Stimulated activated CD8-positive, alpha-beta memory T cell treated with anti-CD3 and anti-CD28 coated beads, Interleukin-12 subunit alpha, Interleukin-12 subunit beta, amount 100 ng/mL, for 1 hour (primary cell): ENCODE measurements at regions not wholly inside any gene's neighbourhood (a gene's known extent, or its start where the extent isn't known, plus 50 kb on each side); places are given as distances from the start of the nearest gene placed in this dataset.
"Not testable (repeated sequence)": the region's sequence is repeated elsewhere in the genome, so short reads cannot be mapped to it uniquely, and the experiment has no call there.

Source experiments
- DNase-seq: peaks from one replicate; pipeline ENCODE4 v3.0.0-alpha.2; 2020; ENCODE audit warnings: low read depth

GRCh38 chr9:29174136-29174535 lies 1600.9 kb upstream of the C9orf72 start:
- DNase-seq: no peak

DNA sequence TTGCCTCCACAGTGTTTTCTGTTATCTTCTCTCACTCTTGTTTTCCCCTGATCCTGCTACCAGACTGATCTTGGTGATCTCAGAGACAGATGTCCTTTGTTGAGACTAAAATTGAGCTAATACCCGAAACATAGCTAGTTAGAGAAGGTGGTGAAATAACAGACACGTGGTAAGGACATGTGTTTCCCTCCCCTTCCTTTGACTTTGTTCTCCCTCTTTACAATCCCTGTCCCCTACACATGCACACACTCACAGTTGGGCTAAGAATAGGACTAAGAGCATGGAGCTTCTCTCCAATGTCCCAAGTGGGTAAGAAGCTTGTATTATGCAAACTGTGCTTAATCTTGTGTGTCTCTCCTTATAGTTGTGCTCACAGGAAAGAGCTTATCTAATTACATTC lies 1603.0 kb upstream of the C9orf72 start:
- no peak for DNase-seq

- no peak for DNase-seq
Observed at GRCh38 chr9:29176786-29177185, 1603.5 kb upstream of the C9orf72 start.

GRCh38 chr9:29183971-29184370 lies 1610.7 kb upstream of the C9orf72 start:
- DNase-seq: no peak

GRCh38 chr9:29188771-29189170 lies 1615.5 kb upstream of the C9orf72 start:
- not testable (repeated sequence) for DNase-seq

GRCh38 chr9:29189221-29189620 lies 1615.9 kb upstream of the C9orf72 start:
- not testable (repeated sequence) for DNase-seq

DNA sequence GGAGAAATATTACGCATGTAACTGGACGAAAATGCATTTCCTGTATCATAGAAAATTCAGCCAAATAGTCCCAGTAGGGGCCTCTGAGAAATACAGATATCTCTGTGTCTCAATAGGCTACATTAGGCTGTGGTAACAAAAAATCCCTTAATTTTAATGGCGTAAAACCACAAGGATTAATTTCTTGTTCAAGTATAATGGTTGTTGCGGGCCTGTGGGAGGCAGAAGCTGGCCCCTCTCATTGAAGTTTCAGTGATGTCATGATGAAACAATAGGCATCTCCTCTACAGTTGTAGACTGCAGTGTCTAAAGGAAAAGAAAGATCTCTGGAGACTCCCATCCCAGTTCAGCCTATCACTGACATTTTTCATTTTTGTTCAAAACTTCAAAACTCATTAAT lies 1625.6 kb upstream of the C9orf72 start:
- DNase-seq: no peak

- DNase-seq: no peak
Observed at GRCh38 chr9:29199975-29200374, 1626.7 kb upstream of the C9orf72 start.

GRCh38 chr9:29200650-29201049 lies 1627.4 kb upstream of the C9orf72 start:
- DNase-seq: no peak

DNA sequence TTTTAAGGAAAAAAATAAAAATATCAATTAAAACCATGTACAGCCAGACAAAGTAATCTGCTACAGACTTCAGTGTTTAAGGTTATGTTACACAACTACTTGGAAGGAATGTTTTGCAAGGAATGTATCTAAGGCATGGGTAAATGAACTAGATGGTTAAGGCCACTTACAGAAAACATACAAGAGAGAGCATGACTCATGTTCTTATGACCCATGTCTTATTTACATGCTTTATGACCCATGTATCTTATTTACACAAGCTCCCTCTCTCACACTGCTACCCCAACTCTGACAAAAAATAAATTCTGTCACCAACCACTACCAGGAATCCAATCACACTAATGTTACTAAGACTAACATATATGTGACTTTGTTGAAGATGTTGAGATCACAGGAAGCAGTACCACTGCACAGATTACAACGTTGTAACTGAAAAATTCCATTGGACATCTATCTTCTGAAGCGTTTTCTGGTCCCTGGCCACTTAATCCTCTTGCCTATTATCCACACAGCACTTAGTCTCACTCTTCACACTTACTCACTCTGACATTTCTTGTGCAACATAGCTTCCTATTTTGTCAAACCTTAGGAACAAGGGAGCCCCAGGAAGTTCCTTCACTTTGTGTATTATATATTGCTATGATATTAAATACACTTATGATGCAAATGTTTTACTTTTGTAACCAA lies 1630.1 kb upstream of the C9orf72 start:
- DNase-seq: no peak

DNA sequence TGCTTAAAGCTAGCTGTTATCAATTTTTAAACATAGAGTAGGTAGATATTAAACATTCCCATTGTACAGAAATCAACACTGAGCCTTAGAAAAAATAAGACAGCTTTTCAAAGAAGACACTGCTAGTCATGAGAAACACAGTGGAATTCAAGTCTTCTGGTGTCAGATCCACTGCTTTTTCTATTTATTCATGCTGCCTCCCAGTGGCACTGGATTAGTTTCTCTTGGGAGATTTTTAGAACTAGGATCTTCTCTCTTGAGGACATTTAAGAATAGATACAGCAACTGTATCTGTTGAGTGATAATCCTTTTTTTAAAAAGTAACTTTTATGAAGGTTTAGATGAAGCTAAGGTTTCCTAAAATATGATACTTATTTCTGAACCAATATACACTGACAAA lies 1635.4 kb upstream of the C9orf72 start:
- DNase-seq: no peak

DNA sequence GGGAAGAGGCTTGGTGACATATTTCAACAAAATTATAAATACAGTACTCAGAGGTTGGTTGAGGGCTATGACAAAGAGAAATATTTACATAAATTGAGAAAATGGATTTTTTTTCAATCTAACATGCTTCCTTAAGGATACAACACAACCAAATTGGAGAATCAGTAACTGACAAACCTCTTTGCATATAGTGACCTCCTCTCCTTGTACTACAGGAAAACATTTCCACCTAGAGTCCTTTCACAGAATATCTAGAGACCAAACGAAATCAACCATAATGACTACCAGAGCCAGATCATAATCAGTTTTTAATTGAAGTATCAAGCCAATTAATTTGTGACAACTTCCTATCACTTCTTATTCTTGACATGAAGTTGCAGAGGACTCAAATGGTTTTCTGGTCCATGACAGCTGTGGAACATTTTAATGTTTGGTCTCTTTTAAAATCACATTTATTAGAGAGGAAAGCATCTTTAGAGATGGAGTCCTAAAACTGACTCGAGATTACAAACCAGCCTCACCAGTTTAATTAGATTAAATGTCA lies 1636.5 kb upstream of the C9orf72 start:
- no peak for DNase-seq

DNA sequence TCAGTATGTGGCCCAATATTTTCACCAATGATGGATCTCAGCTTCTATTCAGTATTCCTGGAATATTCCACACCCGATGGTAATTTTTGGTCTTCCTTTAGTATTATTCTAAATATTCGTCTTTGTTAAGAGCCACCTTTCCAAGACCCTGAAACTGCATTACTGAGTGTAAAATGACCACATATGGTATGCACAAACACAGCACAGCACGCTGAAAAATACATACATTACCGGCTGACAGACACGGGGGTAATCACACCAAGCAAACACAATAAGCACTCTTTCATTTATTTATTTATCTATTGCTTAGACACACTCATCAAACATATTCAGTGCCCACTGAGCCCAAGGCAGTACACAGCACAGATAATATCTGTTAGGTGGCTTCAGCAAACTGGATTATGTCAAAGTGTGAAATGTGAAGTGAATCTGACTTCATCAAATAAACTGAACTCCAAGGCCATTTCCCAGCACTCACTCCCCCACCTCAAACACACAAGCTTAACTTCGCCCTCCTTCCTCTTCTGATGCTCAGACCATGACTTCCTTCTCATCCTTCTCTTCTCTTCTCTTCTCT lies 1637.8 kb upstream of the C9orf72 start:
- no peak for DNase-seq

- no peak for DNase-seq
Observed at GRCh38 chr9:29211580-29212396, 1638.5 kb upstream of the C9orf72 start.

DNA sequence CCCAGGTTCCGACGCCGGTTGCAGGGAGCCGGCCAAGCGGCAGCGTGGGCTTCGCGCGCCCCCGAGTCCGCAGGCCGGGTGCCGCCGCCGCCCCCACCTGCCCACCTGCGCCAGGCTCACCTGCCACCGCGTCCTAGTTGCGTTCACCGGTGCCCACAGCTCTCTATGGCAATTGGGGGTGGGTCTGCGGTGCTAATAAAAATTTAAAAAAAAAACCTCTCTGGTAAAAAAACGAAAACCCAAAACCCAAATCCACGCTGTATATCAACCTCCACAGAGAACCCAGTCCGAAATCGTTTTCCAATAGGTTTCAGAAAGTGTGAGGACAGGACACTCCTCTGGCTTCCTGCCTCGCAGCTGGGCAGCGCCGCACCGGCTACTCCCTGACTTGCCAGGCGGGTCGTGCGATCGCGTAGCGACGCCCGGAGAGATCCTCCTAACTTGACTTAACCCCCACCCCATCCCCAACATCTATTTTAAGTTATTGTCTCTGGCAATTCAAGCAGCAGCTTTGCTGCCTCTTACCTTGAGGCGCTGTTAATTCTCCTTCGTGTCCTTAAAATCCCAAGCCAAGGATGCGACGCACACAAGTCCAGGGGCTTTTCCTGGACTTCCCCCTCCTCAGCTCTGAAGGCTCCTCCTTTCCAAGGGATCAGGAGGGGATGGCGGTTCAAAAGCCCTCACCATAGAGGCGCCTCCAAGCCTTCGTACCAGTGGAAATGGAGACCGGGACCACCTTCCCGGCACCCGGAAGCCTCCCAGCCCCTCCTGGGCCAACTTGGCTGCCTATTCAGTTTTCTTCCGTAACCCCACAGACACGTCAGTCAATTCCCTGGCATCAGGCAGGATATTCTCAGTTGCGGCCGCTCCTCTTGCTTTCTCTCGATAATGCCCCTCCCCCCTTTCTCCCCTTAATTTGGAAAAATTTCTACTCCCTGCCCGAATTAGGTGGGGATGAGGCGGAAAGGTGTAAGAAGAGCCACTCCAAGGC lies 1639.4 kb upstream of the C9orf72 start:
- DNase-seq: no peak

GRCh38 chr9:29213417-29214153 lies 1640.3 kb upstream of the C9orf72 start, which contains the start of gene LINGO2:
Gene LINGO2, minus strand, starts transcription at chr9:29213601.
- no peak for DNase-seq

DNA sequence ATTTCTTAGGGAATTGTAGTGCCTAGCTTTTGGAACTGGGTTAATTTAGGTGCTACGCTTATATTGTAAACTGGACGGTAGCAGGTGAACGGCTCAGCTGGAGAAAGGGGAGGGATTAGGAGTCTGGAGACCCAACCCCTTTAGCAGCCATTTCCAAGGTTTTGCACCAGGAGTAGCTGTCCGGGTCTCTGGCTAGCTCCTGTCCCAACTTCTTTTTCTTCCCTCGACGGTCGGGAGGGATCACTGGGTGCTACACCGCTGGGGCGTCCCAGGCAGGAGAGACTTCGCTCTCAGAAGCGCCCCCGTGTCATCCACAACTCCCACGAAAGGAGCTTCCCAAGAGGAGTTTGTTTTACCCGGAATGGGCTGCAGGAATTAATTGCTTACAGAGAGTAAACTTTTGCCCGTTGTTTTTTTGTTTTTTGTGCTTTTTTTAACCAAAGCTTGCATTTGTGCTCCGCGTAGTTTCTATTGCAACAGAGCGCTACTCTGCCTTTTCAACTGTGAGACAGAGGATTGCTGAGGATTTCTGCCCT lies 1640.9 kb upstream of the C9orf72 start:
- DNase-seq: no peak

DNA sequence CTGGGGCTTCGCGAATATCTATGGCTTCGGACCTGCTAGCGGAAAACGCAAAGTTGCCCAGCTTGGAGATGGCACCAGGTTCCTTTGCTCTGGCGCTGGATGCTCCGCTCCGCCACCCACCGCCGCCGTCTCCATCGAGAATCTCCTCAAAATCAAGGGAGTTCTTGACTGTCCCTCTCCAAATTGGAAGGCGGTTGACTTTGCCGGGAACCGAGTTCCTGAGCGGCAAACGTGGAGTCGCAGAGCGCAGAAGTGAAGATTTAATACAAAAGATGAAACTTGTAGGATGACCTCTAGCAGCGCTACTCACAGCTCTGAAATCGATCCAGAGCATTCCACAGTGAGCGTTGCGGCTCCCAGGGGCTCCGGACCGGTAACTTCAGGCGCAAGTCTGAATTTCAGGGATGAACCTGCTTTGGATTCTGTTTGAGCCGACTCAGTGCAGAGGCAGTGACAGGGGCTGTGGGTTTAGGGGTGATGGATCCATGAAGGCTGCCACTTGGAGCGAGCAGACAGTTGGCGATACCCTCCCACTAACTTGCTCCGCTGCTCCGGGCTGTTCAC lies 1641.5 kb upstream of the C9orf72 start:
- no peak for DNase-seq

DNA sequence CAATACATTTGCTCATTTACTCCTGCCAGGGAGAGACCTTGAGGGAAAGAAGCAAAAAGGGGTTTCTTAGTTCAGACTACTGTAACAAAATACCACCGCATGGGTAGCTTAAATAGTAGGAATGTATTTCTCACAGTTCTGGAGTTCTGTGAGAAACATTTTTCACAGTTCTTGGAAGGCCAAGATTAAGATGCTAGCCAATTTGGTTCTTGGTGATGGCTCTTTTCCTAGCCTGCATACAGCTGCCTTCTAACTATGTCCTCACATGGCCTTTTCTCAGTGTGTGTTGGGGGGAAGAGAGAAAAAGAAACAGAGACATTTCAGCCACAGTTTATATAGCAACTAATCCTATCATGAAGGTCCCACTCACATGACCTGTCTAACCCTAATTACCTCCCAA lies 1644.7 kb upstream of the C9orf72 start:
- DNase-seq: no peak

- DNase-seq: no peak
Observed at GRCh38 chr9:29220596-29221251, 1647.4 kb upstream of the C9orf72 start.
